ENCODE measurements at regions not wholly inside any gene's neighbourhood (a gene's known extent, or its start where the extent isn't known, plus 50 kb on each side); places are given as distances from the start of the nearest gene placed in this dataset.

DNA sequence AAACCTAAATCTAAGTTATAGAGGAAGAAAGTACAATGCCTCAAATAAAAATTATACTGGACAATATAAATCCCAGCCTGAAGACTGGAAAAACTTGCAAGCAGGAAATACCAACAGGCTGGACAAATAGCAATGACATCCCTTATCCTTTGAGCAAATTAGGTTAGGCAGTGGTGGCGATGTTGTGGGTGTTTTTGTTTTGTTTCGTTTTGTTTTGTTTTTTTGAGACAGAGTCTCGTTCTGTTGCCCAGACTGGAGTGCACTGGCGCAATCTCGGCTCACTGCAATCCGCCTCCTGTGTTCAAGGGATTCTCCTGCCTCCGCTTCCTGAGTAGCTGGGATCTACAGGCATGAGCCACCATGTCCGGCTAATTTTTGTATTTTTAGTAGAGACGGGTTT lies 57.3 kb upstream of the TES start:
- TF ChIP-seq, protein P1, sequence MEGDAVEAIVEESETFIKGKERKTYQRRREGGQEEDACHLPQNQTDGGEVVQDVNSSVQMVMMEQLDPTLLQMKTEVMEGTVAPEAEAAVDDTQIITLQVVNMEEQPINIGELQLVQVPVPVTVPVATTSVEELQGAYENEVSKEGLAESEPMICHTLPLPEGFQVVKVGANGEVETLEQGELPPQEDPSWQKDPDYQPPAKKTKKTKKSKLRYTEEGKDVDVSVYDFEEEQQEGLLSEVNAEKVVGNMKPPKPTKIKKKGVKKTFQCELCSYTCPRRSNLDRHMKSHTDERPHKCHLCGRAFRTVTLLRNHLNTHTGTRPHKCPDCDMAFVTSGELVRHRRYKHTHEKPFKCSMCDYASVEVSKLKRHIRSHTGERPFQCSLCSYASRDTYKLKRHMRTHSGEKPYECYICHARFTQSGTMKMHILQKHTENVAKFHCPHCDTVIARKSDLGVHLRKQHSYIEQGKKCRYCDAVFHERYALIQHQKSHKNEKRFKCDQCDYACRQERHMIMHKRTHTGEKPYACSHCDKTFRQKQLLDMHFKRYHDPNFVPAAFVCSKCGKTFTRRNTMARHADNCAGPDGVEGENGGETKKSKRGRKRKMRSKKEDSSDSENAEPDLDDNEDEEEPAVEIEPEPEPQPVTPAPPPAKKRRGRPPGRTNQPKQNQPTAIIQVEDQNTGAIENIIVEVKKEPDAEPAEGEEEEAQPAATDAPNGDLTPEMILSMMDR (conservative IDR thresholded peaks at IDR 0.05): no peak
- no peak for TF ChIP-seq ZFX (IDR thresholded peaks at IDR 0.05)

All from C4-2B (cell line).